ENCODE measurements at regions not wholly inside any gene's neighbourhood (a gene's known extent, or its start where the extent isn't known, plus 50 kb on each side); places are given as distances from the start of the nearest gene placed in this dataset.

- DNase-seq, result no peak
Observed at GRCh38 chr1:5273280-5274003, 619.0 kb downstream of the AJAP1 start.

GRCh38 chr1:5272325-5272724, 617.9 kb downstream of the AJAP1 start:
- no peak for DNase-seq

GRCh38 chr1:5271264-5271663, 616.9 kb downstream of the AJAP1 start:
- no peak for DNase-seq

- DNase-seq, result no peak
Observed at GRCh38 chr1:5269901-5270300, 615.5 kb downstream of the AJAP1 start.

GRCh38 chr1:5267603-5268235, 613.3 kb downstream of the AJAP1 start:
- DNase-seq, result no peak

GRCh38 chr1:5265438-5266075, 611.1 kb downstream of the AJAP1 start:
- no peak for DNase-seq

- DNase-seq, result no peak
Observed at GRCh38 chr1:5264476-5264875, 610.1 kb downstream of the AJAP1 start.

- DNase-seq, result no peak
Observed at GRCh38 chr1:5256793-5257192, 602.4 kb downstream of the AJAP1 start.

GRCh38 chr1:5254975-5255374, 600.6 kb downstream of the AJAP1 start:
- DNase-seq, result no peak

- DNase-seq, result no peak
Observed at GRCh38 chr1:5254131-5254725, 599.8 kb downstream of the AJAP1 start.

- DNase-seq, result no peak
Observed at GRCh38 chr1:5253036-5253435, 598.6 kb downstream of the AJAP1 start.

GRCh38 chr1:5250336-5250735, 595.9 kb downstream of the AJAP1 start:
- DNase-seq, result no peak

GRCh38 chr1:5245348-5245747, 590.9 kb downstream of the AJAP1 start:
- DNase-seq, result no peak

- DNase-seq, result no peak
Observed at GRCh38 chr1:5244631-5245285, 590.3 kb downstream of the AJAP1 start.

GRCh38 chr1:5242850-5243249, 588.4 kb downstream of the AJAP1 start:
- DNase-seq, result no peak

- no peak for DNase-seq
Observed at GRCh38 chr1:5239911-5240310, 585.5 kb downstream of the AJAP1 start.

- no peak for DNase-seq
Observed at GRCh38 chr1:5238351-5239130, 584.1 kb downstream of the AJAP1 start.

- no peak for DNase-seq
Observed at GRCh38 chr1:5235355-5235899, 581.0 kb downstream of the AJAP1 start.

GRCh38 chr1:5232537-5232936, 578.1 kb downstream of the AJAP1 start:
- no peak for DNase-seq

GRCh38 chr1:5231541-5232315, 577.3 kb downstream of the AJAP1 start:
- no peak for DNase-seq

GRCh38 chr1:5227114-5227513, 572.7 kb downstream of the AJAP1 start:
- no peak for DNase-seq

All from left kidney (tissue), 1 donor.